CD14-positive monocyte (primary cell): ENCODE measurements at regions not wholly inside any gene's neighbourhood (a gene's known extent, or its start where the extent isn't known, plus 50 kb on each side); places are given as distances from the start of the nearest gene placed in this dataset.

Experiments used
- DNase-seq, 3 donors: peaks; one replicate each; pipeline ENCODE4 v3.0.0-alpha.2; 2011 to 2022
- H2AFZ ChIP-seq: 2 replicates; pipeline ENCODE4 v1.6.0; 2012; ENCODE audit warnings: mild to moderate bottlenecking, low read depth, low read length, inconsistent platforms; ENCODE audit not compliant: insufficient read depth, poor library complexity, severe bottlenecking
- H3K27ac ChIP-seq, 2 donors: 1 replicate in 1 of 2; 2 replicates in 1 of 2; pipeline ENCODE4 v1.5.1; 2012 to 2013; ENCODE audit warnings: low read length in 2 of 2, control low read depth in 1 of 2, inconsistent platforms in 1 of 2, low read depth in 1 of 2, mild to moderate bottlenecking in 1 of 2
- H3K27me3 ChIP-seq, 2 donors: one replicate each; pipeline versions ENCODE4 v1.6.0 to v1.6.1; 2011 to 2013; ENCODE audit warnings: low read length in 2 of 2; ENCODE audit not compliant: control insufficient read depth in 2 of 2, insufficient read depth in 2 of 2
- H3K36me3 ChIP-seq, 2 donors: replicated peaks in 1 of 2; 1 replicate in 1 of 2; 2 replicates in 1 of 2; pipeline versions ENCODE4 v1.5.1 to v1.6.1; 2012 to 2013; ENCODE audit warnings: low read length in 2 of 2, control low read depth in 1 of 2, inconsistent platforms in 1 of 2, mild to moderate bottlenecking in 1 of 2; ENCODE audit not compliant: insufficient read depth in 2 of 2, control insufficient read depth in 1 of 2
- H3K4me1 ChIP-seq, 2 donors: 1 replicate in 1 of 2; 2 replicates in 1 of 2; pipeline versions ENCODE4 v1.5.1 to v1.6.1; 2012 to 2013; ENCODE audit warnings: low read length in 2 of 2, control low read depth in 1 of 2, inconsistent platforms in 1 of 2, mild to moderate bottlenecking in 1 of 2, moderate library complexity in 1 of 2; ENCODE audit not compliant: insufficient read depth in 2 of 2, control insufficient read depth in 1 of 2
- H3K4me2 ChIP-seq: replicated peaks from 2 replicates; pipeline ENCODE3; 2012; ENCODE audit warnings: low read length, moderate library complexity, mild to moderate bottlenecking; ENCODE audit not compliant: poor library complexity, severe bottlenecking; ENCODE audit errors: extremely low read depth
- H3K4me3 ChIP-seq, 3 experiments: fragments of 200-600 bp in 1 of 3; sonication (generic) in 1 of 3; replicated peaks in 1 of 3; 1 replicate in 2 of 3; 2 replicates in 1 of 3; pipeline ENCODE4 v1.5.1; 2011 to 2013; ENCODE audit warnings: low read length in 3 of 3, mild to moderate bottlenecking in 3 of 3, control low read depth in 2 of 3, low read depth in 2 of 3, inconsistent platforms in 1 of 3, moderate library complexity in 1 of 3
- H3K79me2 ChIP-seq: 2 replicates; pipeline ENCODE4 v1.6.0; 2012; ENCODE audit warnings: mild to moderate bottlenecking, control low read depth, inconsistent platforms, low read length, moderate library complexity; ENCODE audit not compliant: insufficient read depth
- H3K9ac ChIP-seq: 2 replicates; pipeline ENCODE4 v1.6.0; 2017; ENCODE audit warnings: low read length, mild to moderate bottlenecking; ENCODE audit not compliant: insufficient read depth, poor library complexity, severe bottlenecking
- H3K9me3 ChIP-seq, 2 donors: replicated peaks in 1 of 2; 1 replicate in 1 of 2; 2 replicates in 1 of 2; pipeline versions ENCODE4 v1.5.1 to v1.6.1; 2012 to 2013; ENCODE audit warnings: low read length in 2 of 2, control low read depth in 1 of 2; ENCODE audit not compliant: control insufficient read depth in 1 of 2, insufficient read depth in 1 of 2
- H4K20me1 ChIP-seq: 2 replicates; pipeline ENCODE4 v1.6.0; 2012; ENCODE audit warnings: mild to moderate bottlenecking, low read length, control low read depth, moderate library complexity; ENCODE audit not compliant: insufficient read depth
- H3K27ac Mint-ChIP-seq, 7 donors: one replicate each; pipeline ENCODE4 v1.8.0; 2020; ENCODE audit warnings: mild to moderate bottlenecking in 7 of 7, mixed read lengths in 7 of 7, moderate library complexity in 6 of 7, inconsistent platforms in 2 of 7
- H3K27me3 Mint-ChIP-seq, 3 donors: one replicate each; pipeline ENCODE4 v1.8.0; 2021 to 2022; ENCODE audit warnings: low read depth in 3 of 3, mild to moderate bottlenecking in 3 of 3, mixed read lengths in 3 of 3, moderate library complexity in 3 of 3, inconsistent platforms in 1 of 3
- H3K36me3 Mint-ChIP-seq, 2 donors: one replicate each; pipeline ENCODE4 v1.8.0; 2020; ENCODE audit warnings: mixed read lengths in 2 of 2, inconsistent platforms in 1 of 2, mild to moderate bottlenecking in 1 of 2
- H3K4me1 Mint-ChIP-seq: one replicate; pipeline ENCODE4 v1.8.0; 2020; ENCODE audit warnings: mild to moderate bottlenecking, mixed read lengths
- H3K4me3 Mint-ChIP-seq, 2 donors: one replicate each; pipeline ENCODE4 v1.8.0; 2020; ENCODE audit warnings: mild to moderate bottlenecking in 2 of 2, mixed read lengths in 2 of 2, moderate library complexity in 1 of 2
- H3K9me3 Mint-ChIP-seq, 7 donors: one replicate each; pipeline ENCODE4 v1.8.0; 2020 to 2022; ENCODE audit warnings: mixed read lengths in 7 of 7, mild to moderate bottlenecking in 6 of 7, moderate library complexity in 6 of 7, inconsistent platforms in 2 of 7
- intact Hi-C, 2 donors: fragments of 100-400 bp; cut with micrococcal nuclease; formaldehyde crosslinking; loops; one replicate each; pipeline versions ENCODE4 v1.15.0 to v1.15.1; 2023
- TF ChIP-seq, protein P1 (sequence below): fragments of 200-600 bp; IDR thresholded peaks from one replicate; pipeline ENCODE4 v1.8.0; 2022; ENCODE audit warnings: antibody characterized with exemption, mild to moderate bottlenecking

- Histone ChIP-seq H3K9ac (no peak overlapping the region), H3K9me3 (no peaks in the 10 kb centered on the region), H3K4me1 (no peaks in the 10 kb centered on the region), H3K36me3 (no peaks in the 10 kb centered on the region), H3K27me3 (no peaks in the 10 kb centered on the region), H3K27ac (no peak overlapping the region), H3K4me3 (no peak overlapping the region), H2AFZ (no peak overlapping the region), H3K4me2 (no peak overlapping the region), H4K20me1 (no peaks in the 10 kb centered on the region), H3K79me2 (no peaks in the 10 kb centered on the region)
- Mint-ChIP-seq H3K27me3 (peaks cover 0 to 3% (median 1%) of the 10 kb centered on the region in 3 donors), H3K36me3 (no peaks in the 10 kb centered on the region), H3K27ac (no peak overlapping the region), H3K4me1 (no peaks in the 10 kb centered on the region), H3K9me3 (peaks cover 0 to 5% (median 2%) of the 10 kb centered on the region in 7 donors), H3K4me3 (no peak overlapping the region)
- TF ChIP-seq, protein P1, sequence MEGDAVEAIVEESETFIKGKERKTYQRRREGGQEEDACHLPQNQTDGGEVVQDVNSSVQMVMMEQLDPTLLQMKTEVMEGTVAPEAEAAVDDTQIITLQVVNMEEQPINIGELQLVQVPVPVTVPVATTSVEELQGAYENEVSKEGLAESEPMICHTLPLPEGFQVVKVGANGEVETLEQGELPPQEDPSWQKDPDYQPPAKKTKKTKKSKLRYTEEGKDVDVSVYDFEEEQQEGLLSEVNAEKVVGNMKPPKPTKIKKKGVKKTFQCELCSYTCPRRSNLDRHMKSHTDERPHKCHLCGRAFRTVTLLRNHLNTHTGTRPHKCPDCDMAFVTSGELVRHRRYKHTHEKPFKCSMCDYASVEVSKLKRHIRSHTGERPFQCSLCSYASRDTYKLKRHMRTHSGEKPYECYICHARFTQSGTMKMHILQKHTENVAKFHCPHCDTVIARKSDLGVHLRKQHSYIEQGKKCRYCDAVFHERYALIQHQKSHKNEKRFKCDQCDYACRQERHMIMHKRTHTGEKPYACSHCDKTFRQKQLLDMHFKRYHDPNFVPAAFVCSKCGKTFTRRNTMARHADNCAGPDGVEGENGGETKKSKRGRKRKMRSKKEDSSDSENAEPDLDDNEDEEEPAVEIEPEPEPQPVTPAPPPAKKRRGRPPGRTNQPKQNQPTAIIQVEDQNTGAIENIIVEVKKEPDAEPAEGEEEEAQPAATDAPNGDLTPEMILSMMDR = no peak
- intact Hi-C loops = no loop called here
- DNase-seq = no peak
Observed at GRCh38 chr2:146370826-146371225, 1474.0 kb upstream of the ACVR2A start.

DNA sequence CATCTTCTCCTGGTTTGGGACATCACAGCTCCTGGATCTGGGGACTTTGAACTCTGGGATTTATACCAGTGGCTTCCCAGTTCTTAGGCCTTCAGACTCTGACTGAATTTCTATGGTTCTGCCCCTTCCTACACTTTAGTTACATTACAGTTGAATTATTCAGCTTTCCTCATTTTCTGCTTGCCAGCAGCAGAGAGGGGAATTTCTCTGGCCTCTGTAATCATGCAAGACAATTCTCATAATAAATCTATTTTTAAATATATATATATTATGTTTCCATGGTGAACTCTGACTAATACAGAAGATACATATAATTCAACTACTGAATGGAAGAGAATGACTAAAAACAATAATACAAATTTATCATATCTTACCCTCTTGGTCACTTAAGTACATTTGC, 1478.6 kb upstream of the ACVR2A start:
- H3K9ac ChIP-seq = no peak overlapping the region
- Mint-ChIP-seq H3K4me1 (no peaks in the 10 kb centered on the region), H3K9me3 (peaks cover 0 to 5% (median 1%) of the 10 kb centered on the region in 7 donors), H3K4me3 (no peak overlapping the region), H3K27me3 (peaks cover 0 to 1% (median 0%) of the 10 kb centered on the region in 3 donors), H3K36me3 (no peaks in the 10 kb centered on the region), H3K27ac (no peak overlapping the region)
- no peak overlapping the region for H3K4me3 ChIP-seq
- no peaks in the 10 kb centered on the region for H3K4me1 ChIP-seq
- DNase-seq = no peak
- intact Hi-C loops = no loop called here
- H3K9me3 ChIP-seq = no peaks in the 10 kb centered on the region
- no peak overlapping the region for H2AFZ ChIP-seq
- no peaks in the 10 kb centered on the region for H4K20me1 ChIP-seq
- no peaks in the 10 kb centered on the region for H3K27me3 ChIP-seq
- TF ChIP-seq, protein P1 = no peak
- no peaks in the 10 kb centered on the region for H3K36me3 ChIP-seq
- no peak overlapping the region for H3K4me2 ChIP-seq
- H3K79me2 ChIP-seq = no peaks in the 10 kb centered on the region
- no peak overlapping the region for H3K27ac ChIP-seq
